D721Med (cell line): ENCODE measurements at regions not wholly inside any gene's neighbourhood (a gene's known extent, or its start where the extent isn't known, plus 50 kb on each side); places are given as distances from the start of the nearest gene placed in this dataset.

Experiments used
- DNase-seq: peaks from one replicate; pipeline ENCODE4 v3.0.0; 2011; ENCODE audit warnings: low spot score; ENCODE audit not compliant: insufficient read length
- FAIRE-seq: peaks from 2 replicates; lab custom pipeline; 2011; peaks lifted over from hg19 to GRCh38; lab: Jason Lieb, UNC
- TF ChIP-seq, protein P1 (sequence below): IDR thresholded peaks from 2 replicates; pipeline ENCODE4 v1.5.1; 2012; ENCODE audit warnings: mild to moderate bottlenecking, control low read depth; ENCODE audit not compliant: insufficient read depth; ENCODE audit errors: missing control alignments

DNA sequence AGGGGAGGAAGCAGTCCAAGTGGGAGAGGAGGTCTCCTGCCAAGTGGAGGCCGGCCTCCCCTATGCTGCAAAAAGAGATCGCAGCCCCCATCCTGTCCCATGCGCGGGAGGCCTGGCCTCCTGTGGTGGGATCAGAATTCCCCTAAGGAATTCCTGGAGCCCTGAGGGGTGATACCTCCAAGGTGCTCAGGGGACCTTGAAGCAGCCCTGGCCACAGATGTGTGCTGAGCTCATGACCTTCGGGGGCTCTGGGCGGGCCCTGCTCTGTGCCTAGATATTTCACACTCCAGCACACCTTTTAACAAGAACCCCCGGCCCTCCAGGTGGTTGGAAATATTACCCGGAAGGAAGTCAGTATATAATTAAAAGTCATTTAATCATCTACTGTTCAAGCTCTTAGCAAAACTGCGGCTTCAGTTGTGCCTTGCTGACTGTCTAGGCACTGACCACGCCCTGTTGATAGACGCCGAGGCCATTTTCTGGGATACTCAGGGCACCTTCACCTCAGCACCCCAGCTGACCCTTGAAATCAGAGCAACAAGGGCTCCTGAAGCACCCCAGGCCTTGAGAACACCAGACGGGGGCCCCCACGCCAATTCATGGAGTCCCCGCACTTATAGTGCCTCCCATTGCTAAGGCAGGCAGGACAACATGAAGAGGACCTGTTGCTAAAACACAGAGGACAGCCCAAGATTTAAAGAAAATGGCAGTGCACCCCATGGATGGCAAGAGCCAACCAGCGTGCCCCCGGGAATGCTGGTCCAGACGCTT lies 119.1 kb downstream of the NDUFA10 start:
- FAIRE-seq, result no peak
- no peak for DNase-seq
- TF ChIP-seq, protein P1, sequence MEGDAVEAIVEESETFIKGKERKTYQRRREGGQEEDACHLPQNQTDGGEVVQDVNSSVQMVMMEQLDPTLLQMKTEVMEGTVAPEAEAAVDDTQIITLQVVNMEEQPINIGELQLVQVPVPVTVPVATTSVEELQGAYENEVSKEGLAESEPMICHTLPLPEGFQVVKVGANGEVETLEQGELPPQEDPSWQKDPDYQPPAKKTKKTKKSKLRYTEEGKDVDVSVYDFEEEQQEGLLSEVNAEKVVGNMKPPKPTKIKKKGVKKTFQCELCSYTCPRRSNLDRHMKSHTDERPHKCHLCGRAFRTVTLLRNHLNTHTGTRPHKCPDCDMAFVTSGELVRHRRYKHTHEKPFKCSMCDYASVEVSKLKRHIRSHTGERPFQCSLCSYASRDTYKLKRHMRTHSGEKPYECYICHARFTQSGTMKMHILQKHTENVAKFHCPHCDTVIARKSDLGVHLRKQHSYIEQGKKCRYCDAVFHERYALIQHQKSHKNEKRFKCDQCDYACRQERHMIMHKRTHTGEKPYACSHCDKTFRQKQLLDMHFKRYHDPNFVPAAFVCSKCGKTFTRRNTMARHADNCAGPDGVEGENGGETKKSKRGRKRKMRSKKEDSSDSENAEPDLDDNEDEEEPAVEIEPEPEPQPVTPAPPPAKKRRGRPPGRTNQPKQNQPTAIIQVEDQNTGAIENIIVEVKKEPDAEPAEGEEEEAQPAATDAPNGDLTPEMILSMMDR, result no peak

DNA sequence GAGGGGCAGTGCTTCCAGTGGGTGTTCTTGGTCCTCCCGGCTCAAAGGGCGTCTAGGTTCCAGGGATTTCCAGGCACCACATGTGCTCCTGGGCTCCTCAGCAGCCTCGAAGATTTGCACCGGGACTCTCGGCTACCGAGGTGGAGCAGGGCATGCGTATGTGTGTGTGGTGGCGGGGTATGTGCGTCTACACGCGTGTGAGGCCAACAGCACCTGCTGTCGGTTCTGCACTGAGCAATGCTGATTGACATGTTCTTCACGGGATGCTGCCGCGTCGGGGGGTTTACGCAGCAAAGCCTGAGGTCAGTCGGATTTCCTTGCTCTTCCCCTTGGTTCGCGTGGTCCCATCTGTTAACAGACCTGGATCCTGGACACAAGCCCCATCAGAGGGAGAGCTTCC lies 119.8 kb downstream of the NDUFA10 start:
- FAIRE-seq, result no peak
- DNase-seq, result no peak
- TF ChIP-seq, protein P1, result no peak

DNA sequence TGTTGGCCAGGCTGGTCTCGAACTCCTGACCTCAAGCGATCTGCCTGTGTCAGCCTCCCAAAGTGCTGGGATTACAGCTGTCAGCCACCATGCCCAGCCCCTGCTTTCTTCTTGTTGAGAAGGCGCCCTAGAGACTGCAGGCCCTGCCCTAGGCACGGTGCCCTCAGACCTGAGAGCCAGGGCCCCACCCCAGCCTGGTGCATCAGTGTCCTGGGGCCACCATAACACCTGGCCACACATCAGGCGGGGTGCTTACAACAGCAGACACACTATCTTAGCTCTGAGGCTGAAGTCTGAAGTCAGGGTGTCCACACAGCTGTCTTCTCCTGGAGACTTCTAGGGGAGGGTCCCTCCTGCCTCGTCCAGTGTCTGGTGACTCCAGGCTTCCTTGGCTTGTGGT lies 120.6 kb downstream of the NDUFA10 start:
- DNase-seq, result no peak
- FAIRE-seq, result no peak
- TF ChIP-seq, protein P1, result no peak

DNA sequence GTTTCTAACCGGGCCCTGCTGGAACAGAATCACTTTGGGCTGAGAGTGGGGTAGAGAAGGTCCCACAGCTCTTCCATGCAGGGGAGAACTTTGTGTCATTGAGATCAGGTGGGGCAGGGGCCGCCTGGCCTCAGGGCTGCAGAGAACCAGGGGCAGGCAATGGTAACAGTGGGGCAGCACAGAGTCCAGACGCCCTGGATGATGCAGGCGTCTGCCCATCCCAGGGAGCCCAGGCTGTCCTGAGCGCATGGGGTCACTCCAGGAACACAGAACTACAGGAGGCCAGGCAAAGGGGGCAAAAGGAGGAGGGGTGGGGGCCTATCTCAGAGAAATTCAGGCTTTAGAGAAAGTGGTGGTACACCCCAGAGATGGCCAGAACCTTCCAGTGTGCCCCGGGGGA lies 121.3 kb downstream of the NDUFA10 start:
- TF ChIP-seq, protein P1, result no peak
- DNase-seq, result no peak
- no peak for FAIRE-seq

DNA sequence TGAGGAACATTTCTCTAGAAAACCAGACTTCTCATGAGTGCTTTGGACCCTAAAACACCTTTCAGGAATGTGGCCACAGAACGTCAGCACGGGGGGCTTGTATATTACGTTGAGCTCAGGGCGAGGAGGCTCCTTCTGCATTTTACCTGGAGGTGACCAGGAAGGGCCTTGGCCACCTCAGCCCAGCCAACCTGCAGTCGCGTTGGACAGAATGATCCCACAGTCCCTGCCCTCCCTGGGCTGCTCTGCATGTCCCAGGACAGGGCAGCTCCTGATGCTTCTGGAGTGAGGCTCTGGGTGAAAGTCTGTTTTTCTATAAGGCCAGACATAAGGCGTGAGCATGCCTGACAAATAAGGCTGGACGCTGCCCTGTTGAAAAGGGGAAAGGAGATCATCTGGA lies 121.9 kb downstream of the NDUFA10 start:
- DNase-seq (no peak), FAIRE-seq (no peak)
- TF ChIP-seq, protein P1, result no peak

DNA sequence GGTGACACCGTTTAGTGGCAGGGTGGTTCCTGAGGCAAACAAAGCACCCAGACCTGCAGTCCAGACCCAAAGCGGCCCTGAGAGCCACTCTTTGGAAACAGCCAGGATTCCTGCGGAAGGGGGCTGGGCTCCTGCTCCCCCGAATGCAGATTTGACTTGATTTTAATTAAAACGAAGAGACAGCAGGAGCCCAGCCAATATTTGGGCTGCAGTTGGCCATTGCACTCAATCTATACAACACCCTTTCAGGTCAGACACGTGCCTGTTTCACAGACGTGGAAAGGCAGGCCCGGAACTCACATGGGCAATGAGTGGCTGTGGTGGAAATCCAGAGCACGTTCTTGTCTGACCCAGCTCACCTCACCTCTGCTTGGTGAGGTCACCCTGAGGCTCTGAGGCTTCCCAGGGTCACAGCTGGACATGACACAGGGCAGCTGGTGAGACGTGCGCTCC lies 122.4 kb downstream of the NDUFA10 start:
- FAIRE-seq, result no peak
- TF ChIP-seq, protein P1, result no peak

DNA sequence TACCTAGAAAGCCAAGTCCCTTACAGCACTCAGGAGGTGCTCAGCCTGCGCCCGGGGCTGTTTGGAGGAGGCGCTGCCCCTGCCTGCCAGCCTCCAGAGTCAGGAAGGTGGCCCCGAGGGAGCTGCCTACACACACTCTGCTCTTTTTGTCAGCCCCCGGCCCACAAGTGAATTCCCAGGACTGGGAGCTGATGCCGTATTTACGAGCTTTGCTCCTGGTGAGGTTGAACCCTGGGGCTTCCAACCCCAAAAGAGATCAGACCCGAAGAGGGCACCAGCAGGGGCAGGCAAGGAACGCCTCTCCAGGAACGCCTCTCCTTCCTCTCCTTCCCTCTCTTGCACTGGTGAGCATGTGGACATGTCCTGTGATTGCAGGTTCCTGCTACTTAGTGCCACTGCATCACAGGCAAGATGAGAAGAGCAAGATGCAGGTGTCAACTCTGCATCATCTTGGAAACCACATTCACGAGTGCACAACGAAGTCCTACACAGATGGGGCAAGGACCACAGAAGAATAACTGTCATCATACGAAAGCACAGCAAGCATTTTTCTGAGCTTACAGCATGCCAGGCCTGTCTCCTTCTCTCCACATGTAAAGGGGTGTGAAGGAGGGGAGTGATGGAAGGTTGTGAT lies 126.7 kb downstream of the NDUFA10 start:
- FAIRE-seq (no peak), DNase-seq (no peak)
- TF ChIP-seq, protein P1, result no peak

More for the DNA sequence above, 122.4 kb downstream of the NDUFA10 start:
- DNase-seq, result no peak
